Endodermal cell (in vitro differentiated cells): ENCODE measurements at regions not wholly inside any gene's neighbourhood (a gene's known extent, or its start where the extent isn't known, plus 50 kb on each side); places are given as distances from the start of the nearest gene placed in this dataset.

Source experiments
- DNase-seq: peaks from one replicate; pipeline ENCODE4 v3.0.0-alpha.2; 2017
- H3K27ac ChIP-seq: 2 replicates; pipeline ENCODE4 v1.5.1; 2013; ENCODE audit warnings: mild to moderate bottlenecking, low read depth, low read length, moderate library complexity
- H3K27me3 ChIP-seq: 2 replicates; pipeline ENCODE4 v1.6.1; 2013; ENCODE audit warnings: mild to moderate bottlenecking, low read length, moderate library complexity; ENCODE audit not compliant: insufficient read depth, control insufficient read depth, poor library complexity, severe bottlenecking
- H3K36me3 ChIP-seq: 2 replicates; pipeline ENCODE4 v1.7.0; 2013; ENCODE audit warnings: mild to moderate bottlenecking, low read length, moderate library complexity; ENCODE audit not compliant: control insufficient read depth, insufficient read depth
- H3K4me1 ChIP-seq: one replicate; pipeline ENCODE4 v1.7.0; 2013; ENCODE audit warnings: low read length; ENCODE audit not compliant: control insufficient read depth, insufficient read depth
- H3K4me3 ChIP-seq: 2 replicates; pipeline ENCODE4 v1.5.1; 2013; ENCODE audit warnings: mild to moderate bottlenecking, low read length, moderate library complexity
- H3K9ac ChIP-seq: 2 replicates; pipeline ENCODE4 v1.6.1; 2013; ENCODE audit warnings: mild to moderate bottlenecking, low read length, moderate library complexity; ENCODE audit not compliant: poor library complexity, severe bottlenecking; ENCODE audit errors: extremely low read depth
- H3K9me3 ChIP-seq: 2 replicates; pipeline ENCODE4 v1.6.1; 2013; ENCODE audit warnings: mild to moderate bottlenecking, low read length, moderate library complexity; ENCODE audit not compliant: control insufficient read depth
- H3K27ac Mint-ChIP-seq: 2 replicates; pipeline ENCODE4 v1.8.0; 2020; ENCODE audit warnings: mixed read lengths
- H3K27me3 Mint-ChIP-seq: 2 replicates; pipeline ENCODE4 v1.8.0; 2021; ENCODE audit warnings: mild to moderate bottlenecking, mixed read lengths; ENCODE audit not compliant: insufficient read depth
- H3K36me3 Mint-ChIP-seq: 2 replicates; pipeline ENCODE4 v1.8.0; 2020; ENCODE audit warnings: low read depth, mixed read lengths
- H3K4me1 Mint-ChIP-seq: 2 replicates; pipeline ENCODE4 v1.8.0; 2020; ENCODE audit warnings: mixed read lengths
- H3K4me3 Mint-ChIP-seq: 2 replicates; pipeline ENCODE4 v1.8.0; 2020; ENCODE audit warnings: mild to moderate bottlenecking, moderate library complexity, mixed read lengths
- H3K9me3 Mint-ChIP-seq: 2 replicates; pipeline ENCODE4 v1.8.0; 2020; ENCODE audit warnings: mild to moderate bottlenecking, mixed read lengths
- WGBS, 2 experiments: methylation state at CpG; one replicate each; pipeline versions ENCODE4 v1.1.5 to v1.1.7; 2013; ENCODE audit warnings: missing lambda C conversion rate in 2 of 2, mixed read lengths in 1 of 2; ENCODE audit not compliant: insufficient coverage in 1 of 2, insufficient read length in 1 of 2; 5-methylcytosine and 5-hydroxymethylcytosine counted together
- TF ChIP-seq, protein P1 (sequence below): fragments of 200-600 bp; sonication (generic); conservative IDR thresholded peaks from 2 replicates; pipeline ENCODE4 v1.5.0; 2021; ENCODE audit warnings: antibody characterized with exemption, mild to moderate bottlenecking

- no peaks in the 10 kb centered on the region for H3K36me3 ChIP-seq
- no peak overlapping the region for H3K9ac ChIP-seq
- no peaks in the 10 kb centered on the region for H3K27me3 ChIP-seq
- no peaks in the 10 kb centered on the region for H3K4me1 Mint-ChIP-seq
- no peak for DNase-seq
- H3K4me3 ChIP-seq = no peak overlapping the region
- no peaks in the 10 kb centered on the region for H3K36me3 Mint-ChIP-seq
- H3K27me3 Mint-ChIP-seq = no peaks in the 10 kb centered on the region
- no peaks in the 10 kb centered on the region for H3K9me3 ChIP-seq
- H3K27ac ChIP-seq = no peak overlapping the region
- H3K4me3 Mint-ChIP-seq = no peak overlapping the region
- 0% methylated on average over 1 of the region's 1 CpG; no CpG with 5 or more reads in 1 of the 2 experiments for WGBS, 2 experiments
- TF ChIP-seq, protein P1, sequence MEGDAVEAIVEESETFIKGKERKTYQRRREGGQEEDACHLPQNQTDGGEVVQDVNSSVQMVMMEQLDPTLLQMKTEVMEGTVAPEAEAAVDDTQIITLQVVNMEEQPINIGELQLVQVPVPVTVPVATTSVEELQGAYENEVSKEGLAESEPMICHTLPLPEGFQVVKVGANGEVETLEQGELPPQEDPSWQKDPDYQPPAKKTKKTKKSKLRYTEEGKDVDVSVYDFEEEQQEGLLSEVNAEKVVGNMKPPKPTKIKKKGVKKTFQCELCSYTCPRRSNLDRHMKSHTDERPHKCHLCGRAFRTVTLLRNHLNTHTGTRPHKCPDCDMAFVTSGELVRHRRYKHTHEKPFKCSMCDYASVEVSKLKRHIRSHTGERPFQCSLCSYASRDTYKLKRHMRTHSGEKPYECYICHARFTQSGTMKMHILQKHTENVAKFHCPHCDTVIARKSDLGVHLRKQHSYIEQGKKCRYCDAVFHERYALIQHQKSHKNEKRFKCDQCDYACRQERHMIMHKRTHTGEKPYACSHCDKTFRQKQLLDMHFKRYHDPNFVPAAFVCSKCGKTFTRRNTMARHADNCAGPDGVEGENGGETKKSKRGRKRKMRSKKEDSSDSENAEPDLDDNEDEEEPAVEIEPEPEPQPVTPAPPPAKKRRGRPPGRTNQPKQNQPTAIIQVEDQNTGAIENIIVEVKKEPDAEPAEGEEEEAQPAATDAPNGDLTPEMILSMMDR = no peak
- no peak overlapping the region for H3K27ac Mint-ChIP-seq
- H3K4me1 ChIP-seq = no peaks in the 10 kb centered on the region
- no peaks in the 10 kb centered on the region for H3K9me3 Mint-ChIP-seq
Observed at GRCh38 chr1:170376801-170377385, 155.1 kb upstream of the GORAB start.

GRCh38 chr1:170377440-170377839 lies 154.5 kb upstream of the GORAB start:
- DNase-seq = no peak
- Histone ChIP-seq H3K9ac (no peak overlapping the region), H3K27ac (no peak overlapping the region), H3K9me3 (no peaks in the 10 kb centered on the region), H3K4me3 (no peak overlapping the region), H3K36me3 (no peaks in the 10 kb centered on the region), H3K27me3 (no peaks in the 10 kb centered on the region), H3K4me1 (no peaks in the 10 kb centered on the region)
- H3K4me3 Mint-ChIP-seq = no peak overlapping the region
- H3K9me3 Mint-ChIP-seq = no peaks in the 10 kb centered on the region
- no peaks in the 10 kb centered on the region for H3K4me1 Mint-ChIP-seq
- H3K27ac Mint-ChIP-seq = no peak overlapping the region
- no peaks in the 10 kb centered on the region for H3K27me3 Mint-ChIP-seq
- 100% methylated on average over 1 of the region's 1 CpG; no CpG with 5 or more reads in 1 of the 2 experiments for WGBS, 2 experiments
- no peaks in the 10 kb centered on the region for H3K36me3 Mint-ChIP-seq
- TF ChIP-seq, protein P1 = no peak

GRCh38 chr1:170377896-170378634 lies 153.9 kb upstream of the GORAB start:
- H3K4me1 ChIP-seq = no peaks in the 10 kb centered on the region
- no peaks in the 10 kb centered on the region for H3K9me3 ChIP-seq
- 89 to 100% methylated on average over 1 of the region's 1 CpG for WGBS, 2 experiments

More at GRCh38 chr1:170377896-170378634, 153.9 kb upstream of the GORAB start:
- H3K4me1 Mint-ChIP-seq = no peaks in the 10 kb centered on the region
- H3K27me3 Mint-ChIP-seq = no peaks in the 10 kb centered on the region
- no peak overlapping the region for H3K27ac Mint-ChIP-seq
- no peaks in the 10 kb centered on the region for H3K36me3 Mint-ChIP-seq
- H3K4me3 Mint-ChIP-seq = no peak overlapping the region
- Histone ChIP-seq H3K36me3 (no peaks in the 10 kb centered on the region), H3K27me3 (no peaks in the 10 kb centered on the region), H3K4me3 (no peak overlapping the region), H3K27ac (no peak overlapping the region), H3K9ac (no peak overlapping the region)
- no peaks in the 10 kb centered on the region for H3K9me3 Mint-ChIP-seq
- DNase-seq = no peak
- TF ChIP-seq, protein P1 = no peak
